ENCODE measurements at regions not wholly inside any gene's neighbourhood (a gene's known extent, or its start where the extent isn't known, plus 50 kb on each side); places are given as distances from the start of the nearest gene placed in this dataset.

GRCh38 chr15:81959196-81959595 is 86.6 kb downstream of the MEX3B start:
- TF ChIP-seq CTCF (conservative IDR thresholded peaks at IDR 0.05) = no peak
- H3K27ac ChIP-seq = no peak overlapping the region

DNA sequence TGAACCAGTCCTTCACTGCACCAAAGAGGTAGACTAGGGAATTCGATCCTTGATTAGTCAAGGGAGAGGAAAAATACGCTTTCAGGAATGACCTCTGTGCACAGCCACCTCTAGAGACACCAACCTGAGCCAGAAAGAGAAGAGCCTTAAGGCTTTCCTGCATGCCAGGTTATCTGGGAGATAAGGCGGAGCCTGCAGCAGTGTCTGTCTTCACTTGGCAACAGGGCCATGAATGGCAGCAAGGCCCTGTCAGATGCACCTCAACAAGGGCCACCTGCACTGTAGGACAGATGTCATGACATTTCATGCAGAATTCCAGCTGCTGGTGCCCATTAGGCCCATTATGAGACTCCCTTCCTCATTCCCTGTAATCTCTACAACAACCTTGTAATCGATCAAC is 88.1 kb downstream of the MEX3B start:
- no peak overlapping the region for H3K27ac ChIP-seq
- TF ChIP-seq CTCF (conservative IDR thresholded peaks at IDR 0.05) = no peak

- no peak overlapping the region for H3K27ac ChIP-seq
- TF ChIP-seq CTCF (conservative IDR thresholded peaks at IDR 0.05) = no peak
Observed at GRCh38 chr15:81955382-81956062, 90.3 kb downstream of the MEX3B start.

DNA sequence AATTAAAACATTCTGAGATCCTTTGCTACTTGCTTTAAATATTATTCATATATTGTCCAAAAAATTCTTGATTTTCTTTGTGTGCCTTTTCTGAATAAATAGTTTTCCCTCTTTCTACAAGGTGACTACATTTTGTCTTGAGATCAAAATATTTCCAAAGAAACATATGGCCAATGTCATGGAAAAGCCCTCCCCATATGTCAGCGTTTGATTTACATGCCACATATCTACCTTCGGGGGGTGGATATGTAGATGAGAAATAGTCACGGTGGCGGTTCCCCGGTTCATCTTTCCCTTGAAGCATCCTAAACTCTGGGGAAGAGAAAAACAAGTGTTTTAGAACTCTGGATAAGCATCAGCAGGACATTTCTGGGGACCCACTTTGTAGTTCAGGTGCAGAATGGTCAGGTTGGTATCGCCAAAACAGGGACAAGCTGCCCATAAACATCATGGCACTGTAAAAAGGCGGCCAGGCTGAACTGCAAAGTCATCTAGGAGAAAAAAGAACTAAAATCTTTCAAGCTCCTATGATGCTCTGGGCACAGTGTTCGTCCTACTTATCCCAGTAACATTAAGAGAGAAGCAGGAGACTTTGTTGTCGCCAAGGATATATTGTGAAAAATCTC is 91.5 kb downstream of the MEX3B start:
- H3K27ac ChIP-seq = no peak overlapping the region
- no peak for TF ChIP-seq CTCF (conservative IDR thresholded peaks at IDR 0.05)

- peak overlapping the region; percentile 44 for H3K27ac ChIP-seq
Observed at GRCh38 chr15:81950841-81951414, 94.9 kb downstream of the MEX3B start.

DNA sequence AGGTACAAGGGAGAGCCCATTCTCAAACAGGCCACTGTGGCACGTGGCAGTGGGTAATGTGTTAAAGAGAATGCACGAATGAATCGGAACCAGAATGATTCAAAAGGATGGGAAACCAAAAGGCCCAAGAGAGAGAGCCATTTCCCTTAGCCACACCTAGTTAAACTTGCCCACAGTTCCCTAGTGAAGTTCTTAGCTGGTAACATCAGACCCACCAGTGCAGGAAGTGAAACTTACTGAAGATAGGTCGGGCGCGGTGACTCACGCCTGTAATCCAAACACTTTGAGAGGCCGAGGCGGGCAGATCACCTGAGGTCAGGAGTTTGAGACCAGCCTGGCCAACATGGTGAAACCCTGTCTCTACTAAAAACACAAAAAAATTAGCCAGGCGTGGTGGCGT is 97.1 kb downstream of the MEX3B start:
- H3K27ac ChIP-seq = no peak overlapping the region
- TF ChIP-seq CTCF (conservative IDR thresholded peaks at IDR 0.05) = no peak

More at GRCh38 chr15:81950841-81951414, 94.9 kb downstream of the MEX3B start:
- TF ChIP-seq CTCF (conservative IDR thresholded peaks at IDR 0.05) = no peak

DNA sequence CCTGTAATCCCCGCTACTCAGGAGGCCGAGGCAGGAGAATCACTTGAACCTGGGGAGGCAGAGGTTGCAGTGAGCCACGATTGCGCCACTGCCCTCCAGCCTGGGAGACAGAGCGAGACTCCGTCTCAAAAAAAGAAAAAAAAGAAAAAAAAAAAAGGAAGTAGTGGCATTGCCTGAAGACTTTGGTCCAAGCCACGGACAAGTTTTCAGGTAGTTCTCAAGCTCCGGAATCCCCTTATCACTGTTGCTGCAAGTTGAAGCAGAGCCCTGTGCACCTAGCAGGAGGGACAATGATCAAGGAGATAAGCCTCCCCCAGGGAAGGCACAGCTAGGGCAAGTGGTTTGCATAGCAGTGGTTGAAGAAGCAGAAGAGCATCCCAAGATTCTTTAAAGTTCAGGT is 97.6 kb downstream of the MEX3B start:
- H3K27ac ChIP-seq = no peak overlapping the region
- TF ChIP-seq CTCF (conservative IDR thresholded peaks at IDR 0.05) = no peak
